ENCODE measurements at regions not wholly inside any gene's neighbourhood (a gene's known extent, or its start where the extent isn't known, plus 50 kb on each side); places are given as distances from the start of the nearest gene placed in this dataset.

DNA sequence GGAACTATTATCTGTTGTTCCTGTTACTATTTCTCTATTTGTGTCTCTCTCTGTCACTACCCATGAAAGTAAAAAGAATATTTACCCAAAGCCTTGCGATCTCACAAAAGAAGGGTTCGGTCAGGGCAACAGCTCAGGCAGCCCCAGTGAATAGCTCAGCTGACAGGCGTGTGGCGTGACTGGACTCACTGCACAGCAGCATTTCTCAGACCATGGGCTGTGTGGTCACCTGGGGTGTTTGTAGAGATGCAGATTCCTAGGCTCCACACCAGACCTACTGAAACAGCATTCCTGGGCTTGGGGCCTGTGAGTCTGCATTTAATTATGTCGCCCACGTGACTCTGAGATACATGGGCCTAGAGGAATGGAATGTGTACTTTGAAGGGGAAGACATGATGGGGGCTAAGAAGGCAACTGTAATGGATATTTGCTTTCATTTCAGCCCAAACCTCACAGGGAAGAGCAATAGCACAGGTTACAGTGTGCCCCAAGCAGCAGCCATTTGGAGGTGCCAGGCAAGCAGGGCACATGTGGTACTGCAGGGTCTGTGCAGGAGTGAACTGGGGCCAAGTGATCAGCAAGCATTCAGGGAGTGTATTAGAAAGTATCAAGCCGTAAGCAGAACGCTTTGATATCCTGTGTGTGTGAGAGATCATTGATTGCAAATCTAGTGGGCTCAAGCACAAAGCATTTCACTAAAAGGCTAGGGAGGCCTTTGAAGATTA is 90.4 kb upstream of the RBMS1 start:
- Mint-ChIP-seq H3K9me3 (ENCODE audit: unreplicated experiment) (peaks cover 3% of the 10 kb centered on the region), H3K27ac (ENCODE audit: unreplicated experiment) (no peak overlapping the region), H3K4me1 (ENCODE audit: low read depth, unreplicated experiment) (no peaks in the 10 kb centered on the region), H3K4me3 (ENCODE audit: unreplicated experiment) (no peak overlapping the region), H3K36me3 (ENCODE audit: unreplicated experiment) (no peaks in the 10 kb centered on the region), H3K27me3 (ENCODE audit: unreplicated experiment) (peaks cover 3% of the 10 kb centered on the region)
- TF ChIP-seq, protein P1, sequence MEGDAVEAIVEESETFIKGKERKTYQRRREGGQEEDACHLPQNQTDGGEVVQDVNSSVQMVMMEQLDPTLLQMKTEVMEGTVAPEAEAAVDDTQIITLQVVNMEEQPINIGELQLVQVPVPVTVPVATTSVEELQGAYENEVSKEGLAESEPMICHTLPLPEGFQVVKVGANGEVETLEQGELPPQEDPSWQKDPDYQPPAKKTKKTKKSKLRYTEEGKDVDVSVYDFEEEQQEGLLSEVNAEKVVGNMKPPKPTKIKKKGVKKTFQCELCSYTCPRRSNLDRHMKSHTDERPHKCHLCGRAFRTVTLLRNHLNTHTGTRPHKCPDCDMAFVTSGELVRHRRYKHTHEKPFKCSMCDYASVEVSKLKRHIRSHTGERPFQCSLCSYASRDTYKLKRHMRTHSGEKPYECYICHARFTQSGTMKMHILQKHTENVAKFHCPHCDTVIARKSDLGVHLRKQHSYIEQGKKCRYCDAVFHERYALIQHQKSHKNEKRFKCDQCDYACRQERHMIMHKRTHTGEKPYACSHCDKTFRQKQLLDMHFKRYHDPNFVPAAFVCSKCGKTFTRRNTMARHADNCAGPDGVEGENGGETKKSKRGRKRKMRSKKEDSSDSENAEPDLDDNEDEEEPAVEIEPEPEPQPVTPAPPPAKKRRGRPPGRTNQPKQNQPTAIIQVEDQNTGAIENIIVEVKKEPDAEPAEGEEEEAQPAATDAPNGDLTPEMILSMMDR (IDR thresholded peaks at IDR 0.05; ENCODE audit: partially characterized antibody, unreplicated experiment) = no peak
- no peak for DNase-seq

DNA sequence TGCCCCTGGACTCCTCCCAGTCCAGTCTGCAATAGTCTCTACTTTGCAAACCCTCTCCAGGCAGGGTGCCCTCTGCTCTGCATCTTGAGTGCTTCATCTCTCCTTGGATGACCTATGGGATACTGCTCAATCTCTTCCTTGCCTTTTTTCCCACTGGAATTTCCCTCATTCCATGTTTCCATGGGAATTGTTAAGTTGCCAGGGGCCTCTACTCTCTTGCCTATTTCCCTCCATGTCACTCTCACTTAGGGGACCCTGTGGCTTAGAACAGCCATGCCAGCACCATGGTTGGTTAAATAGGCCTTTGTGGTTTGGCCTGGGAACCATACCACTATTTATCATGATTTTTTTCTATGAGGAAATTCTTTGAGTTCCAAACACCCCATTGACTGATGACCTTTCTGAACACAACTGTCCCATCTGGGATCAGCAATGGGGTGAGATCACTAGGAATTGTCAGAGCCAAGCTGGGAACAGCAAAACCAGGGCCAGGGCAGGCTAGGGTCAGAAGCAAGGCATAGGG is 91.4 kb upstream of the RBMS1 start:
- Mint-ChIP-seq H3K27me3 (ENCODE audit: unreplicated experiment) (peaks cover 3% of the 10 kb centered on the region), H3K4me1 (ENCODE audit: low read depth, unreplicated experiment) (no peaks in the 10 kb centered on the region)

DNA sequence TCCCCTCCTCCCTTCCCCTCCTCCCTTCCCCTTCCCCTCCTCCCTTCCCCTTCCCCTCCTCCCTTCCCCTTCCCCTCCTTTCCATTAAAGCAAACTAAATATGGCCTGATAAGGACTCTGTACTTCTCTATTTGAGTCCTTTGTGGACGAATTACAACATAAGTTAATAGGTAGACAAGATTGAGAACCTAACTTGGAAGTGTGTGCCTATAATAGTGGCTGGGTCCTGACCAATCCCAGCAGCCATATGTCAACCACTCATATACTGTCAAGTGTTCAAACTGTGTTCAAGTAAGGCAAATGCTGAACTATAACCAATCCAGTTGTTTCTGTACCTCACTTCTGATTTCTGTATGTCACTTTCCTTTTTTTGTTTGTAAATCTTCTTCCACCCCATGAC is 97.1 kb upstream of the RBMS1 start:
- no peak overlapping the region for H3K4me3 Mint-ChIP-seq (ENCODE audit: unreplicated experiment)
- DNase-seq = no peak
- TF ChIP-seq, protein P1 (IDR thresholded peaks at IDR 0.05; ENCODE audit: partially characterized antibody, unreplicated experiment) = no peak
- H3K27ac Mint-ChIP-seq (ENCODE audit: unreplicated experiment) = no peak overlapping the region
- H3K4me1 Mint-ChIP-seq (ENCODE audit: low read depth, unreplicated experiment) = no peaks in the 10 kb centered on the region
- H3K9me3 Mint-ChIP-seq (ENCODE audit: unreplicated experiment) = peaks cover 15% of the 10 kb centered on the region
- peaks cover 11% of the 10 kb centered on the region for H3K27me3 Mint-ChIP-seq (ENCODE audit: unreplicated experiment)
- H3K36me3 Mint-ChIP-seq (ENCODE audit: unreplicated experiment) = peaks cover 11% of the 10 kb centered on the region

More for the DNA sequence above, 91.4 kb upstream of the RBMS1 start:
- DNase-seq = no peak
- no peak overlapping the region for H3K27ac Mint-ChIP-seq (ENCODE audit: unreplicated experiment)
- TF ChIP-seq, protein P1 (IDR thresholded peaks at IDR 0.05; ENCODE audit: partially characterized antibody, unreplicated experiment) = no peak
- H3K4me3 Mint-ChIP-seq (ENCODE audit: unreplicated experiment) = no peak overlapping the region
- H3K36me3 Mint-ChIP-seq (ENCODE audit: unreplicated experiment) = no peaks in the 10 kb centered on the region
- H3K9me3 Mint-ChIP-seq (ENCODE audit: unreplicated experiment) = peaks cover 5% of the 10 kb centered on the region

DNA sequence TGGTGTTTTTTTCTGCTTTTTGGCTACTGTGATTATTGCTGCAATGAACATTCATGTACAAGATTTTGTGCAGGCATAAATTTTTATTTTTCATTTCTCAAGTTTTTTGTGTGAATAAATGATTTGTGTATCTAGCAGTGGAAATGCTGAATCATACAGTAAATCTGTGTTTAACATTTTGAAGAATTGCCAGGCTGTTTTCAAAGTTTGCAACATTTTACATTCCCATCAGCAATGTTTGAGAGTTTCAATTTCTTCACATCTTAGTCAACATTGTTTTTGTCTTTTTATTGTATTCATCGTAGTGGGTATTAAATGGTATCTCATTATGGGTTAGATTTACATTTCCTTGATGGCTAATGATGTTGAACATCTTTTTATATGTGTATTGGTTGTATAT is 98.8 kb upstream of the RBMS1 start:
- H3K27me3 Mint-ChIP-seq (ENCODE audit: unreplicated experiment) = peaks cover 8% of the 10 kb centered on the region
- DNase-seq = no peak
- H3K9me3 Mint-ChIP-seq (ENCODE audit: unreplicated experiment) = peaks cover 16% of the 10 kb centered on the region
- H3K36me3 Mint-ChIP-seq (ENCODE audit: unreplicated experiment) = peaks cover 11% of the 10 kb centered on the region
- H3K27ac Mint-ChIP-seq (ENCODE audit: unreplicated experiment) = no peak overlapping the region
- TF ChIP-seq, protein P1 (IDR thresholded peaks at IDR 0.05; ENCODE audit: partially characterized antibody, unreplicated experiment) = no peak
- H3K4me1 Mint-ChIP-seq (ENCODE audit: low read depth, unreplicated experiment) = no peaks in the 10 kb centered on the region
- H3K4me3 Mint-ChIP-seq (ENCODE audit: unreplicated experiment) = no peak overlapping the region

DNA sequence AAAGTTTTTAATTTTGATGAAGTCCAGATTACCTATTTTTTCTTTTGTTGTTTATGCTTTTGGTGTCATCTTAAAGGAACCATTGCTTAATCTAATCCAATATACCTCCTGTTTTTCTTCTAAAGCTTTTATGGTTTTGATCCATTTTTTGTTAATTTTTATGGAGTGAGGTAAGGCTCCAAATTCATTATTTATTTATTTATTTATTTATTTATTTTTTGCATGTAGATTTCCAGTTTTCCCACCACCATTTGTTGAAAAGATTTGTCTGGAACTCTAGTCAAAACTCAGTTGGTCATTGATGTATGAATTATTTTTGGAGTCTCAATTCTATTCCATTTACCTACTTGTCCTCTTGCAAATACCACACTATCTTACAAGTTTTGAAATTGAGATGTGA is 99.4 kb upstream of the RBMS1 start:
- no peaks in the 10 kb centered on the region for H3K4me1 Mint-ChIP-seq (ENCODE audit: low read depth, unreplicated experiment)
- TF ChIP-seq, protein P1 (IDR thresholded peaks at IDR 0.05; ENCODE audit: partially characterized antibody, unreplicated experiment) = no peak
- no peak overlapping the region for H3K27ac Mint-ChIP-seq (ENCODE audit: unreplicated experiment)
- DNase-seq = no peak
- H3K9me3 Mint-ChIP-seq (ENCODE audit: unreplicated experiment) = peaks cover 16% of the 10 kb centered on the region
- no peak overlapping the region for H3K4me3 Mint-ChIP-seq (ENCODE audit: unreplicated experiment)
- peaks cover 11% of the 10 kb centered on the region for H3K36me3 Mint-ChIP-seq (ENCODE audit: unreplicated experiment)
- H3K27me3 Mint-ChIP-seq (ENCODE audit: unreplicated experiment) = peaks cover 8% of the 10 kb centered on the region

All from glutamatergic neuron (in vitro differentiated cells).